ENCODE measurements at regions not wholly inside any gene's neighbourhood (a gene's known extent, or its start where the extent isn't known, plus 50 kb on each side); places are given as distances from the start of the nearest gene placed in this dataset.
"Not testable (repeated sequence)": the region's sequence is repeated elsewhere in the genome, so short reads cannot be mapped to it uniquely, and the experiment has no call there.

DNA sequence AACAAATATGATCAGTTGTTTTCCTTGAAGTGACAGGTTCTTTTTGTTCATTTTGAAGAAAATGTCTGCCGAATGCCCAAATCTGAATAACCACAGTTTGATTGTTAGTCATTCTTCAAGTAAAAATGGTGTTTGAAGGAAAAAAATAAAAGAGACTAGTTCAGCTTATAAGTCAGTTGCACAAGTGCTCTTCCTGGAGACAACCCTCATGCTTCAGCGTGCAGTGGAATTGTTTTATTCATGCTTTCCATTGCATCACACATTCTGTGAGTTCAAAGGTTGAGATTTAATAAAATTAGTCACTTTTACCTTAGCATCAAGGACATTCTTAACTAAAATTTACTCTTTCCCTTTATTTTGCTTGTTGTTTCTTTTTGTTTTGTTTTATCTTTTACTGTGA, 404.9 kb downstream of the ZNF674 start:
- no peaks in the 10 kb centered on the region for H3K36me3 ChIP-seq
- no peaks in the 10 kb centered on the region for H3K9me3 ChIP-seq
- H3K4me1 ChIP-seq = no peaks in the 10 kb centered on the region
- H3K4me3 ChIP-seq = no peak overlapping the region
- peaks cover 0 to 4% of the 10 kb centered on the region in 2 donors for H3K27me3 ChIP-seq
- TF ChIP-seq CTCF (IDR thresholded peaks at IDR 0.05) = no peak
- TF ChIP-seq POLR2A (IDR thresholded peaks at IDR 0.05) = no peak
- DNase-seq = no peak
- no peak overlapping the region for H3K27ac ChIP-seq
- intact Hi-C loops (cut with DNase I; ENCODE audit: low total_unique reads) = no loop called here

DNA sequence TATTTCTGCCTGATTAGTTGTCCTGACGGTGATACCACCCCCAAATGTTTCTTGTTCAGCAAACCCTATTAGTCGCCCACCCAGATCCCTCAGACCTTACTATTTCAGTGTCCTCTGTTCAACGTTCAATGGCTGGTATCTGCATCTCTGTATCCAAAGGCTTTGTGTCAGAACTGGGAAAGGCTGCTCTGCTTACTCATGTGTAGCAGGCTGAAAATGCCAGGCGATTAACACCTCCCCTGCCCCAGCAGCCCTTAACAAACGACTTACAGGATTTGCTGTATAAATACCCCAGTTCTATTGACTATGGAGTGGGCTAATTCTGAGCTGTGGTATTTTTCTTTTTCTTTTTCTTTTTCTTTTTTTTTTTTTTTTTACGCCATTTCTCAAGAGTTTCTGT, 415.0 kb downstream of the ZNF674 start:
- Histone ChIP-seq H3K4me1 (no peaks in the 10 kb centered on the region), H3K9me3 (no peaks in the 10 kb centered on the region), H3K4me3 (no peak overlapping the region), H3K27ac (no peak overlapping the region), H3K27me3 (no peaks in the 10 kb centered on the region), H3K36me3 (no peaks in the 10 kb centered on the region)
- TF ChIP-seq CTCF (IDR thresholded peaks at IDR 0.05) (no peak), POLR2A (IDR thresholded peaks at IDR 0.05) (no peak)
- intact Hi-C loops (cut with DNase I; ENCODE audit: low total_unique reads) = no loop called here
- DNase-seq = no peak

GRCh38 chrX:46125111-46125510, 420.1 kb downstream of the ZNF674 start:
- H3K27me3 ChIP-seq = no peaks in the 10 kb centered on the region
- no peak for TF ChIP-seq CTCF (IDR thresholded peaks at IDR 0.05)
- TF ChIP-seq POLR2A (IDR thresholded peaks at IDR 0.05) = no peak
- no peaks in the 10 kb centered on the region for H3K9me3 ChIP-seq
- H3K4me3 ChIP-seq = no peak overlapping the region
- intact Hi-C loops (cut with DNase I; ENCODE audit: low total_unique reads) = no loop called here
- no peaks in the 10 kb centered on the region for H3K36me3 ChIP-seq
- no peak for DNase-seq
- no peak overlapping the region for H3K27ac ChIP-seq
- no peaks in the 10 kb centered on the region for H3K4me1 ChIP-seq

- H3K27me3 ChIP-seq = no peaks in the 10 kb centered on the region
- H3K36me3 ChIP-seq = no peaks in the 10 kb centered on the region
- intact Hi-C loops (cut with DNase I; ENCODE audit: low total_unique reads) = no loop called here
- H3K27ac ChIP-seq = no peak overlapping the region
- no peak overlapping the region for H3K4me3 ChIP-seq
- no peaks in the 10 kb centered on the region for H3K4me1 ChIP-seq
- TF ChIP-seq POLR2A (IDR thresholded peaks at IDR 0.05) = no peak
- TF ChIP-seq CTCF (IDR thresholded peaks at IDR 0.05) = no peak
- H3K9me3 ChIP-seq = no peaks in the 10 kb centered on the region
- no peak for DNase-seq
These were observed 428.0 kb downstream of the ZNF674 start for GRCh38 chrX:46117234-46117633.

DNA sequence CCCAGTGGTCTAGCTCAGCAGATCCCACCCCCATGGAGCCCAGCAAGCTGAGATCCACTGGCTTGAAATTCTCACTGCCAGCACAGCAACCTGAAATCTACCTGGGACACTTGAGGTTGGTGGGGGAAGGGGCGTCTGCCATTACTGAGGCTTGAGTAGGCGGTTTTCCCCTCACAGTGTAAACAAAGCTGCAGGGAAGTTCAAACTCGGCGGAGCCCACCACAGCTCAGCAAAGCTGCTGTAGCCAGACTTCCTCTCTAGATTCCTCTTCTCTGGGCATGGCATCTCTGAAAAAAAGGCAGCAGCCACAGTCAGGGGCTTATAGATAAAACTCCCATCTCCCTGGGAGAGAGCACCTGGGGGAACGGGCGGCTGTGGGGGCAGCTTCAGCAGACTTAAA, 457.9 kb downstream of the ZNF674 start:
- H3K4me3 ChIP-seq; DNase-seq; H3K36me3 ChIP-seq; H3K27me3 ChIP-seq; H3K27ac ChIP-seq; intact Hi-C loops (cut with DNase I; ENCODE audit: low total_unique reads); H3K9me3 ChIP-seq; H3K4me1 ChIP-seq: not testable (repeated sequence)

- H3K27ac ChIP-seq; H3K27me3 ChIP-seq; intact Hi-C loops (cut with DNase I; ENCODE audit: low total_unique reads); H3K36me3 ChIP-seq; H3K9me3 ChIP-seq; DNase-seq; H3K4me3 ChIP-seq; H3K4me1 ChIP-seq: not testable (repeated sequence)
These were observed 465.1 kb downstream of the ZNF674 start for GRCh38 chrX:46080121-46080520.
